Mucosa of descending colon (tissue), 3 donors: ENCODE measurements at regions not wholly inside any gene's neighbourhood (a gene's known extent, or its start where the extent isn't known, plus 50 kb on each side); places are given as distances from the start of the nearest gene placed in this dataset.

Experiments used
- ATAC-seq: fragments of 200-7000 bp; cut with Tn5 transposase; one replicate; pipeline ENCODE4 v1.9.1; 2020; ENCODE audit warnings: mild to moderate bottlenecking, moderate library complexity
- DNase-seq, 3 donors: peaks; one replicate each; pipeline ENCODE4 v3.0.0-alpha.2; 2020
- H3K36me3 ChIP-seq: fragments of 200-600 bp; one replicate; pipeline ENCODE4 v1.8.0; 2021; ENCODE audit warnings: low read depth, mild to moderate bottlenecking
- H3K4me1 ChIP-seq: fragments of 200-600 bp; one replicate; pipeline ENCODE4 v1.8.0; 2021; ENCODE audit warnings: low read depth, mild to moderate bottlenecking
- H3K4me3 ChIP-seq: fragments of 200-600 bp; one replicate; pipeline ENCODE4 v1.8.0; 2021; ENCODE audit warnings: mild to moderate bottlenecking
- H3K9me3 ChIP-seq: fragments of 200-600 bp; one replicate; pipeline ENCODE4 v1.8.0; 2021; ENCODE audit warnings: mild to moderate bottlenecking
- CTCF ChIP-seq: fragments of 200-600 bp; IDR thresholded peaks from one replicate; pipeline ENCODE4 v1.8.0; 2022; ENCODE audit warnings: antibody characterized with exemption, mild to moderate bottlenecking
- intact Hi-C, 2 donors: fragments of 100-400 bp; cut with DNase I in 1 of 2; cut with micrococcal nuclease in 1 of 2; formaldehyde crosslinking; loops; one replicate each; pipeline versions ENCODE4 v1.11.0 to v1.11.1; 2022; cut with DNase I, micrococcal nuclease
- donor health status: DM: no; HTN: no; CAD: no; lungs with moderate emphysema.
- donor health status: DM: no; HTN: no; CAD: no.
- donor health status: DM: no; HTN: yes; CAD: no.

- no peaks in the 10 kb centered on the region for H3K9me3 ChIP-seq
- intact Hi-C loops, result no loop called here
- no peak for TF ChIP-seq CTCF
- no peaks in the 10 kb centered on the region for H3K36me3 ChIP-seq
- DNase-seq (peak in 1 of 3 donors; percentile 7), ATAC-seq (no peak)
- H3K4me1 ChIP-seq, result no peaks in the 10 kb centered on the region
- no peak overlapping the region for H3K4me3 ChIP-seq
Measured at GRCh38 chr2:217360111-217360510, 500.2 kb upstream of the TNP1 start.

- Histone ChIP-seq H3K4me1 (no peaks in the 10 kb centered on the region), H3K36me3 (no peaks in the 10 kb centered on the region), H3K9me3 (no peaks in the 10 kb centered on the region), H3K4me3 (no peak overlapping the region)
- DNase-seq (no peak), ATAC-seq (no peak)
- intact Hi-C loops, result no loop called here
- no peak for TF ChIP-seq CTCF
Measured at GRCh38 chr2:217357886-217358620, 498.2 kb upstream of the TNP1 start.

GRCh38 chr2:217356781-217357180 lies 496.9 kb upstream of the TNP1 start:
- Histone ChIP-seq H3K9me3 (no peaks in the 10 kb centered on the region), H3K36me3 (no peaks in the 10 kb centered on the region), H3K4me1 (no peaks in the 10 kb centered on the region), H3K4me3 (no peak overlapping the region)
- no peak for TF ChIP-seq CTCF
- intact Hi-C loops, result no loop called here
- ATAC-seq, result no peak
- no peak for DNase-seq

- no peaks in the 10 kb centered on the region for H3K4me1 ChIP-seq
- no peak for DNase-seq
- TF ChIP-seq CTCF, result no peak
- ATAC-seq, result no peak
- H3K4me3 ChIP-seq, result no peak overlapping the region
- H3K36me3 ChIP-seq, result no peaks in the 10 kb centered on the region
- intact Hi-C loops, result no loop called here
- no peaks in the 10 kb centered on the region for H3K9me3 ChIP-seq
Measured at GRCh38 chr2:217356142-217356541, 496.3 kb upstream of the TNP1 start.

GRCh38 chr2:217353591-217353990 lies 493.7 kb upstream of the TNP1 start:
- ATAC-seq, result no peak
- no peak for DNase-seq
- intact Hi-C loops, result no loop called here

More at GRCh38 chr2:217353591-217353990, 493.7 kb upstream of the TNP1 start:
- H3K36me3 ChIP-seq, result no peaks in the 10 kb centered on the region
- no peak for TF ChIP-seq CTCF
- H3K9me3 ChIP-seq, result peaks cover 2% of the 10 kb centered on the region
- no peak overlapping the region for H3K4me3 ChIP-seq
- H3K4me1 ChIP-seq, result no peaks in the 10 kb centered on the region
